ENCODE measurements at regions not wholly inside any gene's neighbourhood (a gene's known extent, or its start where the extent isn't known, plus 50 kb on each side); places are given as distances from the start of the nearest gene placed in this dataset.

- intact Hi-C loops (cut with micrococcal nuclease): no loop called here
- no peak overlapping the region for H3K27ac Mint-ChIP-seq
- DNase-seq (ENCODE audit: low spot score): no peak
Measured at GRCh38 chr4:112858751-112859150, 190.7 kb upstream of the ANK2 start.

GRCh38 chr4:112859456-112860184 is 189.8 kb upstream of the ANK2 start:
- H3K4me3 Mint-ChIP-seq: no peak overlapping the region
- DNase-seq (ENCODE audit: low spot score): no peak

More at GRCh38 chr4:112858751-112859150, 190.7 kb upstream of the ANK2 start:
- H3K27me3 Mint-ChIP-seq (ENCODE audit: insufficient read depth): peaks cover 9% of the 10 kb centered on the region
- H3K9me3 Mint-ChIP-seq: no peaks in the 10 kb centered on the region
- H3K4me3 Mint-ChIP-seq: no peak overlapping the region
- no peaks in the 10 kb centered on the region for H3K36me3 Mint-ChIP-seq (ENCODE audit: low read depth)
- H3K4me1 Mint-ChIP-seq (ENCODE audit: low read depth): no peaks in the 10 kb centered on the region

DNA sequence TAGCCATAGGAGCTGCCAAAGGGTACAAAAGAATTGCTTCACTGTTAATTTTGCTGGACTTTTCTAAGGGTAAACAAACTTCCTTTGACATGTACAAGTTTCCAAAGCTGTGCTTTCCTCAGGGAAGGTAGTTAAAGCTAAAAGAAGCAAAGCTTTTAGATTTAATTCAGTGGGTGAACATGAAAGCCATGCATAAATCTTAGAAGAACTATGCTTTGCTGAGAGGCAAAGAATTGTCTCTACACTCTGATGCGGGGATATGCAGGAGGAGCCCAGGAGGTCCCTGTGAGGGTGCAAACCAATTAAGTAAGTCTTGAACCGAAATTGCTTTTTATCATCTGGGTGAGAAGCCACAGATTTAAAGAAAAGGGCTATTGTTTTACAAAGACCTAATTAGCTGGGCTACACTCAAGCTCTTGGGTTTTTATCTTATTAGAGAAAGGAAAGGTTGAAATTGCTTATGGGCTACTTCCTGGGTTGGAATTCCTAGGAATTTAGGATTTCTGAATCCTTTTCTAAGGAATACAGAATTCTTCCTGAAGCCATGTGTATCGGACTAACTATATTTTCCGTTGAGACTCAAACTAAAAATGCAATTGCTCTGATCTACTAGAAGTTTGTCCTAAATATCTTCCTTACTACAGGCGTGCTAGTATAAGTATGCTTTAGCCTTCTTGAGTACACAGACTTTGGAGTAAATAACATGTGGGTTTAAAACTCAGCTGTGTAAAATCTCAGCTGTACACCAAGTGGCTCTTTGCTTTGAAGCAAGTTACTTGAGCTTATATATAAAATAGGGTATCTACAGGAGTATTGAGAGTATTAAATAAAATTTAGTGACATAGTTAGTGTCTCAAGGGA is 188.4 kb upstream of the ANK2 start:
- intact Hi-C loops (cut with micrococcal nuclease): no loop called here
- H3K36me3 Mint-ChIP-seq (ENCODE audit: low read depth): no peaks in the 10 kb centered on the region
- H3K27me3 Mint-ChIP-seq (ENCODE audit: insufficient read depth): peaks cover 9% of the 10 kb centered on the region
- H3K4me3 Mint-ChIP-seq: no peak overlapping the region
- no peaks in the 10 kb centered on the region for H3K9me3 Mint-ChIP-seq
- H3K27ac Mint-ChIP-seq: no peak overlapping the region
- DNase-seq (ENCODE audit: low spot score): no peak
- H3K4me1 Mint-ChIP-seq (ENCODE audit: low read depth): no peaks in the 10 kb centered on the region

More at GRCh38 chr4:112859456-112860184, 189.8 kb upstream of the ANK2 start:
- Mint-ChIP-seq H3K27me3 (ENCODE audit: insufficient read depth) (peaks cover 9% of the 10 kb centered on the region), H3K36me3 (ENCODE audit: low read depth) (no peaks in the 10 kb centered on the region), H3K9me3 (no peaks in the 10 kb centered on the region), H3K27ac (no peak overlapping the region), H3K4me1 (ENCODE audit: low read depth) (no peaks in the 10 kb centered on the region)
- intact Hi-C loops (cut with micrococcal nuclease): no loop called here

- H3K27me3 Mint-ChIP-seq (ENCODE audit: insufficient read depth): peaks cover 9% of the 10 kb centered on the region
- no peak overlapping the region for H3K4me3 Mint-ChIP-seq
- no peaks in the 10 kb centered on the region for H3K9me3 Mint-ChIP-seq
- DNase-seq (ENCODE audit: low spot score): no peak
- intact Hi-C loops (cut with micrococcal nuclease): no loop called here
- H3K36me3 Mint-ChIP-seq (ENCODE audit: low read depth): no peaks in the 10 kb centered on the region
- no peak overlapping the region for H3K27ac Mint-ChIP-seq
- H3K4me1 Mint-ChIP-seq (ENCODE audit: low read depth): no peaks in the 10 kb centered on the region
Measured at GRCh38 chr4:112861691-112862674, 187.5 kb upstream of the ANK2 start.

DNA sequence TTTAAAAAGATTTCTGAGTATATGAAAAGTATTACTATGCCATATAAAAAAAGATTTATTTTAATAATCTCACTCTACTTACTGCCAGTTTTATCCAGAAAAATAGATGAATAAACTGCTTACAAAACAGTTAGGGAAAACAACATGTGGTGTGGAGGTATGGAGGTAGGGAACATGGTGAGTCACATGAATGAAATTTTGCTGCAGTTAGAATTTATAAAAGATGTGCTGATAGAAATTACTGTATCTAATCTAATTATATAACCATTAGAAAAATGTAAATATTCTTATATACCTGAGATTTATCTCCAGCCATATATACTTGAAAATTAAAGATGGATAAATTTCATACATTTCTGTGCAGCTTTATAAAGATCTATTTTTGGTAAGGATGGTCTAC is 184.0 kb upstream of the ANK2 start:
- H3K4me1 Mint-ChIP-seq (ENCODE audit: low read depth): no peaks in the 10 kb centered on the region
- H3K36me3 Mint-ChIP-seq (ENCODE audit: low read depth): no peaks in the 10 kb centered on the region
- no peaks in the 10 kb centered on the region for H3K27me3 Mint-ChIP-seq (ENCODE audit: insufficient read depth)
- H3K27ac Mint-ChIP-seq: no peak overlapping the region
- DNase-seq (ENCODE audit: low spot score): no peak
- intact Hi-C loops (cut with micrococcal nuclease): no loop called here
- H3K4me3 Mint-ChIP-seq: no peak overlapping the region
- no peaks in the 10 kb centered on the region for H3K9me3 Mint-ChIP-seq

DNA sequence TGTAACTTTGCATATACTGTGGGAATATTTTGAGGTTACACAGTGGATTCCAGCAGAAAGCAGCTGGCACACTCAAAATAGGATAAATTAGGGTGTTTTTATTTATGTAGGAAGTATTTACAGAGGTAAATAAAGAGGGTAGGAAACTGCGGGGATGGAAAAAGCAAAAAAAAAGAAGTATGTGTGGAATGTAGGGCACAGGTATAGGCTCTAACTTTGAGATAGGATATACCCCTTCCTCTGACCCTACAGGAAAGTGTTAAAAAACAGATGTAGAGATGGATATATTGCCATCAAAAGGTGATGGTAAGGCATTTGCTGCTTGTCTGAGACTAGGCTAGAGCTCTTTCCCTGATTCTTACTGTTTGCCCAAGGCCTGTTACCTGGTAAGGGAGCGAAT is 173.1 kb upstream of the ANK2 start:
- DNase-seq (ENCODE audit: low spot score): no peak
- peaks cover 4% of the 10 kb centered on the region for H3K27me3 Mint-ChIP-seq (ENCODE audit: insufficient read depth)
- intact Hi-C loops (cut with micrococcal nuclease): no loop called here
- no peak overlapping the region for H3K4me3 Mint-ChIP-seq
- H3K36me3 Mint-ChIP-seq (ENCODE audit: low read depth): no peaks in the 10 kb centered on the region
- no peak overlapping the region for H3K27ac Mint-ChIP-seq
- H3K9me3 Mint-ChIP-seq: no peaks in the 10 kb centered on the region
- H3K4me1 Mint-ChIP-seq (ENCODE audit: low read depth): no peaks in the 10 kb centered on the region

DNA sequence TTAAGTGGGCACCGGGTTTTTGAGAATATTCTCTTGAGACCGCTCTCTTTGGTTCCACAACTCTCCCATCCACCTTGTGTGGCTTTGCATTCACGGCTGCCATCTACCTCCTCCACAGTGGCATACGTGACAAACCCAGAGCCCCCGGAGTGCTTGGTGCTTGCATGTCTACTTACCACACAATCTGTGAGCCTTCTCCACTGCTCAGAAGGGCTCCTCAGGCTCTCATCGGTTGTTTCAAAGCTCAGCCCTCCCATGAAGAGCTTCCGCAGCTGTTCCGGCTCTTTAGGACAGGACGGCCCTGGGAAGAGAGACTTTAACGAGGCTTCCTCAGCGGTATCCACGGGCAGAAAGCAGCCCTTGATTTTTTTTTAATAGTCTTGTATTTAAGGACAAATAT is 167.6 kb upstream of the ANK2 start:
- Mint-ChIP-seq H3K27me3 (ENCODE audit: insufficient read depth) (peaks cover 4% of the 10 kb centered on the region), H3K36me3 (ENCODE audit: low read depth) (no peaks in the 10 kb centered on the region), H3K27ac (no peak overlapping the region), H3K4me1 (ENCODE audit: low read depth) (no peaks in the 10 kb centered on the region), H3K9me3 (no peaks in the 10 kb centered on the region), H3K4me3 (no peak overlapping the region)
- no peak for DNase-seq (ENCODE audit: low spot score)
- intact Hi-C loops (cut with micrococcal nuclease): no loop called here

GRCh38 chr4:112882286-112882685 is 167.2 kb upstream of the ANK2 start:
- H3K4me3 Mint-ChIP-seq: no peak overlapping the region
- H3K27me3 Mint-ChIP-seq (ENCODE audit: insufficient read depth): peaks cover 4% of the 10 kb centered on the region
- H3K36me3 Mint-ChIP-seq (ENCODE audit: low read depth): no peaks in the 10 kb centered on the region
- intact Hi-C loops (cut with micrococcal nuclease): no loop called here
- no peaks in the 10 kb centered on the region for H3K4me1 Mint-ChIP-seq (ENCODE audit: low read depth)
- H3K9me3 Mint-ChIP-seq: no peaks in the 10 kb centered on the region
- no peak for DNase-seq (ENCODE audit: low spot score)
- no peak overlapping the region for H3K27ac Mint-ChIP-seq

DNA sequence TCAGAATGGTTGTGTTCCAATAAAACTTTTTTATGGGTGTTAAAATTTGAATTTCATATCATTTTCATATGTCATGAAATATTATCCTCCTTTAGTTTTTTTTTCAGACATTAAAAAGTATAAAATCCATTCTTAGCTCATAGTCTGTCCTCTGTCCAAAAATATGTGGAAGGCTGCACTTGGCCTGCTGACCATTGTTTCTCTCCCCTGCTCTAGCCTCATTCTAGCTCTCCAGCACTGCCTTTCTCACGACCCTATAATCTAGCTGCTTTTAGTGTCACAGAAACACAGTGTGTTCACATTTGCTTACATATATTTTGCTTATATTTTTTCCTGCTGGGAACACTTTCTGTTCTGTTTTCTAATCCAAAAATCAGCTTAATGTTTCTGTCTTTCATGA is 165.0 kb upstream of the ANK2 start:
- peaks cover 4% of the 10 kb centered on the region for H3K27me3 Mint-ChIP-seq (ENCODE audit: insufficient read depth)
- intact Hi-C loops (cut with micrococcal nuclease): no loop called here
- DNase-seq (ENCODE audit: low spot score): no peak
- H3K36me3 Mint-ChIP-seq (ENCODE audit: low read depth): no peaks in the 10 kb centered on the region
- H3K4me3 Mint-ChIP-seq: no peak overlapping the region
- H3K27ac Mint-ChIP-seq: no peak overlapping the region
- no peaks in the 10 kb centered on the region for H3K4me1 Mint-ChIP-seq (ENCODE audit: low read depth)
- no peaks in the 10 kb centered on the region for H3K9me3 Mint-ChIP-seq

DNA sequence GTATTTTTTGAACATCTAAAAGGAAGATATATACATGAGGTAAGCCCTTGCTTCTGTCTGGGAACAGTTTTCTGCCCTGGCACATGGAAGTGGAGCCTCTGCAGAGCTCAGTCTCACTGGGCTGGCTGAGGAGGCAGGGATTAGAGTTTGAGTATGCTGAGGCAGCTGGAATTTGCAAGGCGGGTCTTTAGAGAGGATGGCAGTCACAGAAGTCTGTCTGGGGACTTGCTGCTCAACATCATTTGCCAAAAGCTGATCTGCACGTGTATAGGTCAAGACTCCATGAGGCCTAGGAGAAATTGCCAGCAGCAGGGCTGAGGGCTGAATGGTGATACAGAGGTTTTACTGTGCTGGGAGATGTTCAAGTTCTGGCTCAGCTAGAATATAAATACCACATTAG is 163.6 kb upstream of the ANK2 start:
- no peaks in the 10 kb centered on the region for H3K4me1 Mint-ChIP-seq (ENCODE audit: low read depth)
- H3K9me3 Mint-ChIP-seq: no peaks in the 10 kb centered on the region
- intact Hi-C loops (cut with micrococcal nuclease): no loop called here
- H3K36me3 Mint-ChIP-seq (ENCODE audit: low read depth): no peaks in the 10 kb centered on the region
- no peak for DNase-seq (ENCODE audit: low spot score)
- H3K27me3 Mint-ChIP-seq (ENCODE audit: insufficient read depth): peaks cover 4% of the 10 kb centered on the region
- H3K4me3 Mint-ChIP-seq: no peak overlapping the region
- H3K27ac Mint-ChIP-seq: no peak overlapping the region

DNA sequence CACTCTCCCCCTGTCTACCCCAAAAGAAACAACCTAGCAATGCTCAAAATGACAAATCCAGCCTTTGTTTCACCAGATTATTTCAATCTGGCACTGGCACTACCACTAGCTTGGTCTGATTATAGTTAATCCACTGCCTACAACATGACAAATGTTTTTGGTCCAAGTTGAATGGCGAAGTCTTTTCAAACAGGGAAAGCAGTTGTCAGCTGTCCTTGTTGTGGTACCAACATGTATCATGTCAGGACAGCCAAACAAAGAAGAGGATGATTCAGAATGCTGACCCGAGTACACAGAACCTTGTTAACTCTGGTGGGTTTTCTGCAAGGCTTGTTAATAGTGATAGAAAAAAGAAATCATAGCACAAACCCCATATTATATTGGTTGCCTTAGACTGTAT is 160.8 kb upstream of the ANK2 start:
- no peaks in the 10 kb centered on the region for H3K4me1 Mint-ChIP-seq (ENCODE audit: low read depth)
- no peak overlapping the region for H3K27ac Mint-ChIP-seq
- intact Hi-C loops (cut with micrococcal nuclease): no loop called here
- H3K27me3 Mint-ChIP-seq (ENCODE audit: insufficient read depth): no peaks in the 10 kb centered on the region
- no peak overlapping the region for H3K4me3 Mint-ChIP-seq
- H3K36me3 Mint-ChIP-seq (ENCODE audit: low read depth): no peaks in the 10 kb centered on the region
- H3K9me3 Mint-ChIP-seq: no peaks in the 10 kb centered on the region
- no peak for DNase-seq (ENCODE audit: low spot score)

GRCh38 chr4:112889199-112889598 is 160.3 kb upstream of the ANK2 start:
- no peaks in the 10 kb centered on the region for H3K27me3 Mint-ChIP-seq (ENCODE audit: insufficient read depth)
- no peak overlapping the region for H3K4me3 Mint-ChIP-seq
- no peaks in the 10 kb centered on the region for H3K9me3 Mint-ChIP-seq
- H3K27ac Mint-ChIP-seq: no peak overlapping the region
- H3K36me3 Mint-ChIP-seq (ENCODE audit: low read depth): no peaks in the 10 kb centered on the region
- DNase-seq (ENCODE audit: low spot score): no peak
- intact Hi-C loops (cut with micrococcal nuclease): no loop called here
- no peaks in the 10 kb centered on the region for H3K4me1 Mint-ChIP-seq (ENCODE audit: low read depth)

All from activated T-helper 1 cell treated with anti-CD3 and anti-CD28 coated beads, Interleukin-12 subunit alpha, Interleukin-12 subunit beta, Interleukin-2, Interleukin-4 antibody, amounts not matched to agents 30 ng/mL and 10 ng/mL and 1 ng/mL, durations not matched to agents 14 hours and 24 hours and 36 hours (primary cell).